Adrenal gland (tissue), 9 donors: ENCODE measurements at regions not wholly inside any gene's neighbourhood (a gene's known extent, or its start where the extent isn't known, plus 50 kb on each side); places are given as distances from the start of the nearest gene placed in this dataset.

Experiments used
- DNase-seq, 7 donors: peaks; one replicate each; pipeline ENCODE4 v3.0.0-alpha.2; 2019 to 2020
- H3K27ac ChIP-seq, 5 donors: fragments of 200-600 bp; sonication (generic) in 4 of 5; 1 replicate in 3 of 5; 2 replicates in 2 of 5; pipeline versions ENCODE4 v1.5.1 to v1.8.0; 2016 to 2020; ENCODE audit warnings: mild to moderate bottlenecking in 1 of 5
- H3K27me3 ChIP-seq: fragments of 200-600 bp; 2 replicates; pipeline ENCODE4 v1.8.0; 2021
- H3K36me3 ChIP-seq, 2 donors: fragments of 200-600 bp; replicated peaks in 1 of 2; 1 replicate in 1 of 2; 2 replicates in 1 of 2; pipeline versions ENCODE4 v1.5.1 to v1.8.0; 2018 to 2022
- H3K4me1 ChIP-seq, 2 donors: fragments of 200-600 bp; replicated peaks in 1 of 2; 1 replicate in 1 of 2; 2 replicates in 1 of 2; pipeline versions ENCODE4 v1.5.1 to v1.8.0; 2018 to 2021
- H3K4me3 ChIP-seq, 4 donors: fragments of 200-600 bp; sonication (generic) in 3 of 4; one replicate each; pipeline ENCODE4 v1.5.1; 2016 to 2018
- H3K9me3 ChIP-seq, 3 donors: fragments of 200-600 bp; sonication (generic) in 1 of 3; replicated peaks in 1 of 3; 1 replicate in 2 of 3; 2 replicates in 1 of 3; pipeline versions ENCODE4 v1.5.1 to v1.8.0; 2016 to 2021
- CTCF ChIP-seq, 6 experiments: fragments of 450-650 bp in 4 of 6; fragments of 200-600 bp in 2 of 6; sonication (generic) in 1 of 6; IDR thresholded peaks; 1 replicate in 5 of 6; 2 replicates in 1 of 6; pipeline versions ENCODE4 v1.5.1 to v1.8.0; 2016 to 2021; ENCODE audit warnings: antibody characterized with exemption in 6 of 6, mild to moderate bottlenecking in 2 of 6, moderate library complexity in 1 of 6
- POLR2A ChIP-seq, 2 donors: fragments of 450-650 bp; IDR thresholded peaks; one replicate each; pipeline ENCODE4 v1.6.1; 2017; ENCODE audit warnings: antibody characterized with exemption in 2 of 2, mild to moderate bottlenecking in 2 of 2, moderate library complexity in 1 of 2
- WGBS, 4 donors: extraction: QIAGEN DNeasy Blood & Tissue Kit in 2 of 4; methylation state at CpG; one replicate each; pipeline versions ENCODE4 v1.1.5 to v1.1.7; 2013 to 2017; 5-methylcytosine and 5-hydroxymethylcytosine counted together
- intact Hi-C, 2 donors: fragments of 100-400 bp; cut with DNase I; formaldehyde crosslinking; loops; one replicate each; pipeline versions ENCODE4 v1.14.1 to v1.15.0; 2022 to 2023
- donor health status: healthy with polysubstance abuse.
- donor health status: Bipolar disorder and iron deficiency.
- donor health status: DM: yes; HTN: yes; CAD: no.
- donor health status: DM: no; HTN: no; CAD: no.
- donor health status: DM: no; HTN: no; CAD: no.

- intact Hi-C loops: no loop called here
- WGBS, 4 donors: 77 to 90% (median 85%) methylated on average over 5 of the region's 5 CpGs
- no peak overlapping the region for H3K27ac ChIP-seq
- H3K36me3 ChIP-seq: no peaks in the 10 kb centered on the region
- no peaks in the 10 kb centered on the region for H3K27me3 ChIP-seq
- H3K4me3 ChIP-seq: no peak overlapping the region
- H3K9me3 ChIP-seq: no peaks in the 10 kb centered on the region
- no peaks in the 10 kb centered on the region for H3K4me1 ChIP-seq
- TF ChIP-seq CTCF (IDR thresholded peaks at IDR 0.05) (no peak), POLR2A (IDR thresholded peaks at IDR 0.05) (no peak)
- DNase-seq: no peak
Measured at GRCh38 chrX:128818690-128819089, 704.6 kb downstream of the SMARCA1 start.

- no peak for DNase-seq
- intact Hi-C loops: no loop called here
- H3K9me3 ChIP-seq: no peaks in the 10 kb centered on the region
- TF ChIP-seq CTCF (IDR thresholded peaks at IDR 0.05) (peak in 3 of 6 experiments; percentile 13 to 50 (median 16)), POLR2A (IDR thresholded peaks at IDR 0.05) (no peak)
- H3K27me3 ChIP-seq: no peaks in the 10 kb centered on the region
- no peaks in the 10 kb centered on the region for H3K4me1 ChIP-seq
- WGBS, 4 donors: 14 to 38% (median 30%) methylated on average over 3 of the region's 3 CpGs
- H3K4me3 ChIP-seq: no peak overlapping the region
- no peak overlapping the region for H3K27ac ChIP-seq
- no peaks in the 10 kb centered on the region for H3K36me3 ChIP-seq
Measured at GRCh38 chrX:128816919-128817318, 706.4 kb downstream of the SMARCA1 start.

DNA sequence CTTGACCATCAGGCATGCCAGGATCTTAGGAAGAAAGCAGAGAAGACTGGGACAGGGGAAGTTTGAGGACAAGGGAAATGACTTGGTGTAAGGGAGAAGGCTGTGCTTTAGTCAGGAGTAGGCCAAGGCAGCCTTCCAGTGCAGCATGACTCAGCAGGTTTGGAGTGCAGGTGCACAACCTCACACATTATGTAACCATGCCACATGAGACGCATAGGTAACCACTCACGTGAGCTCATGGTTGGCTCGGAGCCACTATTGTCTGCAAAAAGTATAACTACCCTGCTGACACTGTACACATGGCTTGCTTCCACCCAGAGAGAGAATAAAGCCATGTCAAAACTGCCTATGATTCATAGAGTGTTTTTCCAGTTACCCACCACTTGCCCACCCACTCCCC lies 715.9 kb downstream of the SMARCA1 start:
- Histone ChIP-seq H3K4me1 (no peaks in the 10 kb centered on the region), H3K4me3 (no peak overlapping the region), H3K27ac (no peak overlapping the region), H3K27me3 (no peaks in the 10 kb centered on the region), H3K36me3 (no peaks in the 10 kb centered on the region), H3K9me3 (no peaks in the 10 kb centered on the region)
- WGBS, 4 donors: 78 to 93% (median 84%) methylated on average over 3 of the region's 3 CpGs; no CpG with 5 or more reads in 1 of the 4 donors
- no peak for TF ChIP-seq POLR2A (IDR thresholded peaks at IDR 0.05)
- intact Hi-C loops: no loop called here
- no peak for DNase-seq

GRCh38 chrX:128805236-128805635 lies 718.1 kb downstream of the SMARCA1 start:
- no peaks in the 10 kb centered on the region for H3K9me3 ChIP-seq
- no peak for DNase-seq
- no peak overlapping the region for H3K27ac ChIP-seq
- intact Hi-C loops: no loop called here
- 50 to 93% (median 65%) methylated on average over 2 of the region's 2 CpGs for WGBS, 4 donors
- TF ChIP-seq POLR2A (IDR thresholded peaks at IDR 0.05) (no peak), CTCF (IDR thresholded peaks at IDR 0.05) (no peak)
- no peaks in the 10 kb centered on the region for H3K4me1 ChIP-seq
- H3K27me3 ChIP-seq: no peaks in the 10 kb centered on the region
- no peaks in the 10 kb centered on the region for H3K36me3 ChIP-seq
- no peak overlapping the region for H3K4me3 ChIP-seq

GRCh38 chrX:128804828-128805227 lies 718.5 kb downstream of the SMARCA1 start:
- H3K4me1 ChIP-seq: no peaks in the 10 kb centered on the region
- no peak for DNase-seq
- TF ChIP-seq CTCF (IDR thresholded peaks at IDR 0.05) (no peak), POLR2A (IDR thresholded peaks at IDR 0.05) (no peak)
- intact Hi-C loops: no loop called here
- no peak overlapping the region for H3K27ac ChIP-seq
- no peaks in the 10 kb centered on the region for H3K27me3 ChIP-seq
- 55 to 76% (median 61%) methylated on average over 2 of the region's 2 CpGs for WGBS, 4 donors
- no peak overlapping the region for H3K4me3 ChIP-seq
- H3K9me3 ChIP-seq: no peaks in the 10 kb centered on the region
- H3K36me3 ChIP-seq: no peaks in the 10 kb centered on the region
